COR-L47 (cell line): ENCODE measurements at regions not wholly inside any gene's neighbourhood (a gene's known extent, or its start where the extent isn't known, plus 50 kb on each side); places are given as distances from the start of the nearest gene placed in this dataset.
"Not testable (repeated sequence)": the region's sequence is repeated elsewhere in the genome, so short reads cannot be mapped to it uniquely, and the experiment has no call there.

Source experiments
- DNase-seq: peaks from one replicate; lab custom pipeline; 2025; lab: John Stamatoyannopoulos, UW

DNA sequence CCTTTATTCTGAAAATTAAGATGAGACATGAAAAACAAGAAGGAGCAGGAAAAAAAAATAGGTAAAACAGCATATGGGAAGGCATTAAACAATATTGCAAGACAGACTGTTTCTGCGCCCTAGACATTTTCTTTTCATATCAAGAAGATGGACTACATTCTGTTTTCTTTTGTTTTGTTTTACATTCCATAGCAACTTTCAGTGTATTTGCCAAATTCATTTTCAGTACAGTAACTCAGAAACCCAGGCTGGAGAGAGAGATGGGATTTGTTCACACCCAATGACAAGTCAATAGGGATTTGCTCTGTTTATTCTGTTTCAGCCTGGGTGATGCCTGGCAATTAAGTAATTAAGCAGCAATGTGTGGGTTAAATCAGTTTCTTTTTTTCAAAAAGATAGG is 892.8 kb upstream of the DIAPH2 start:
- no peak for DNase-seq

DNA sequence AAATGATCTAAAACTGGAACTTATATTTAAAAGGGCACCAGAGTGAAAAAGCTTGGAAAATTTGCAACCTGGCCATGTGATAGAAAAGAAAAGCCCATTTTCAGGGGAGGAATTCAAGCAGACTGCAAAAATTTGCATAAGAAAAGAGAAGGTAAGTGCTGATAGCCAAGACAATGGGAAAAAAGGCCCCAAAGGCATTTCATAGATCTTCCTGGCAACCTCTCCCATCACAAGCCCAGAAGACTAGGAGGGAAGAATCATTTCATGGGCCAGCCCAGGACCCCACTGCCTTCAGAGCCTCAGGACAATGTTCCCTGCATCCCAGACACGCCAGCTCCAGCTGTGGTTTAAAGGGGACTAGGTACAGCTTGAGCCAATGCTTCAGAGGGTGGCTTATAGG is 887.3 kb upstream of the DIAPH2 start:
- no peak for DNase-seq

DNA sequence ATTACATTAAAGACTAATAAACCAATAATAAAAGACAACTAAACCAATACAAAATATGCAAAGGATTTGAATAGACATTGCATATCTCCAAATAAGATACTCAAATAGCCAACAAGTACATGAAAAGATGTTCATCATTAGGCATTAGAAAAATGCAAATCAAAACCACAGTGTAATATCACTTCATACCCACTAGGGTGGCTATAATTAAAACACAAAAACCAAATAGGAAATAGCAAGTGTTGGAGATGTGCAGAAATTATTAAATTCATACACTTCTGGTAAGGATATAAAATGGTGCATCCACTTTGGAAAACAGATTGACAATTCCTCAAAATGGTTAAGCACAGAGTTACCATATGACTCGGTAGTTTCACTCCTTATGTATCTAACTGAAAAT is 860.8 kb upstream of the DIAPH2 start:
- no peak for DNase-seq

DNA sequence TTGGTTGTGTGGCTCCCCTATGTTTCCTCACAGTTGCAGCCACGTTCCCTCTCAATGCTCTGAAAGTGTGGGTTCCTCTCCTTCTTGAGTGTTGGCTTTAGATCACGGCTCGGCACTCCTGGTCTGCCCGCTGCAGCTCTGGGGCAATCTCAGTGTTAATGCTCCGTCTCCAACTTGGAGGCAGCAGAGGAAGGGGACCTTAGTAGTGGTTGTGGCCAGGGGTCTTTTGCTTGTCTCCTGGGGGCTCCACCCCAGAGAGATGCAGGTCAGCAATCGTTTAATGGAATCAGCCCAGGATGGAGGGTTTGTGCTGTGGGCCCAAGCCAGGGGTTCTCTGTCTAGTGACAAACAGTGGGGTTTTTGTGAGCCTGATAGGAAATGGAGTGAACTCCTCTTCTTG is 849.4 kb upstream of the DIAPH2 start:
- DNase-seq, result no peak

DNA sequence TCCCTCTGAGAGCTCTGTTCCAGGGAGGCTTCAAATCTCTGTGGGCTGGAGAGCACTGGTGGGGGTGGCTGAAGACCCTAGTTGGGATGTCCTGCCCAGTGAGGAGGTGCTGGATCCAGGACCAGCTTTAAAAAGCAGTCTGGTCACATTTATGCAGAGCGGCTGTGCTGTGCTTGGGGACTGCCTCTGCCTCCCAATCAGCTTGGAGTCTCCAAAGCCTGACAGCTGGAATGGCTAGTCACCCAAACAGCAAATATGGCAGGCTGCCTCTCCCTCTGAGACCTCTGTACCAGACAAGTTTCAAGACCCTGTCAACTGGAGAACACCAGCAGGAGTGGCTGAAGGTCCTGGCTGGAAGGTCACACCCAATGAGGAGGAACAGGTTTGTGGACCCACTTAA is 848.1 kb upstream of the DIAPH2 start:
- no peak for DNase-seq

DNA sequence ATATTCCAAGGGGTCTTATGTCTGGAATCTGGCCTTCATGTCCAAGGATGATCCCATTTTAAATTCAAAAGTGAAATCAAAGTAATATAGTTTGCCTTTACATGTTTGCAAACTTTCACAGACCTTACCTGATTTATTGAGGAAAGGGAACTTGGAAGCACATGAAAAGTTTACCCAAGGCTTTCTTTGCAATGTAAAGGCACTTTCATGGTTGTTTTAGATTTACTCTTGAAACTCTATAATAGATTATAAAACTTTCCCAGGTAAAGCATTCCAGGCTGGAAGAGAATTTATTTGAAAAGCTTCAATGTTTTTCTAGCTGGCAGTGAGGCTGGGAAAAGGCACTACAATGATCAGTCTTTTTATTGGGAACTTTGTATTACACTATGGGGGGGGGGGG is 842.8 kb upstream of the DIAPH2 start:
- DNase-seq, result no peak

DNA sequence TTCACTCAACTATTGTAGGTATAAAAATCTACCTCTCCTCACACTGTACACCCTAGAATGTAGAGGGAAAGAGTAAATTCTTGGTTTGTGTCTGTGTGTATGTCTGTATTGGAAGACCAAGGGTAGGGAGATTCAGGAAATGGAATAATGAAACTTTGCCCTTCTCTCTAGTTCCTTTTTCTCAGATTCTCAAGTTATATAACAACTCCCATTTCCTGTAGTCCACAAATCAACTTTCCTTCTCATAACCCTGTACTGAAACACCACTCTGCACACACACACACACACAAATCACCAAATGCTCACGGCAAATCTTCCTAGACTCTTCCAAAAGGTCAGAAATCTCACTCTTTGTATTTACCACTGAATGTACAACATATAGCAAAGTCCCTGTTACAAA is 824.5 kb upstream of the DIAPH2 start:
- DNase-seq, result no peak

DNA sequence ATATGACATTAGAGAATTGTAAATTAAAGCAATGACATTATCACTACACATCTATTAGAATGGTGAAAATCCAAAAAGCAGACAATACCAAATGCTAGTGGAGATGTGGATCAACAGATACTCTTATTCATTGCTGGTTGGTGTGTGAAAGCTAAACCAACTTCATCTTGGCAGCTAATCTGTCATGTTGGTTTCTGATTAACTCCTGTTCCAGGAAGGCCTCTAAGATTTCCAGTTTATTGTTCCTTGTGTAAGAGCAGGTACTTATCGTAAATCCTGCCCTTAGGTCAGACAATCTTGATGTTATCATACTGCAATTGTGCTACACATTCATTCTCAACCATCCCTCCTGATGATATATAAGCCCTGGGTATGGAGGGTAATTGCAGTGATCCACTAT is 809.0 kb upstream of the DIAPH2 start:
- DNase-seq, result no peak

DNA sequence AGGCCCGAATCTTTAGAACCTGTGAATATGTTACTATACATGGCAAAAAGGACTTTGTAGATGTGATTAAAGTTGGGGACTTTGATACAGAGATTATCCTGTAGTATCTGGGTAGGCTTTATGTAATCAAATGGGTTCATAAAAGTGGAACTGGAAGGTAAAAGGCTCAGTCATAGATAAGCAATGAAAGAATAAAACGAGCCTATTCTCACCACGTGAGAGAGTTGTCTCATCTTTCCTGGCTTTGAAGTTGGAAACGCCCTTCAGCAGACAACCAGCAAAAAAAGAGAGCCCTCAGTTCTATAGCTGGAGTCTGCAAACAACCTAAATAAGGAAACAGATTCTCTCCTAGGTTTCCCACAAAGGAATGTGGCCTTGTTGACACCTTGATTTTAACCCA is 805.8 kb upstream of the DIAPH2 start:
- DNase-seq, result no peak

DNA sequence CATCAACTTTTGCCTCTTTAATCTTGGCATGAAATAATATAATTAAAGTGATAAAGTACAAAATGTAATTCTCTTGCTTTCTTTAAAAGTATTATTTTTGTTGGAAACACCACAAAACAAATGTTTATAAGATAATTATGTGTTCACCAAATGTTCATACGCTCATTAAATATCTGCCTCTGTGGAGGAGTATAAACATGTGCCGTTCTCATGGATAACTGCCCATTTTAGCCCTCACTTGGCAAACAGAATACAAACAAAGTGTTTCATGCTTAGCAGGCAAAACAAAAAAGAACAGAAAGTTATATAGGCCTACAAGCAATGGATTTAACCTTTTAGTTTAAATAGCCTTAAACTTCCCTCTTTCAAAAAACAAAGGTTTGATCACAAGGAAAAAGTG is 800.5 kb upstream of the DIAPH2 start:
- no peak for DNase-seq

DNA sequence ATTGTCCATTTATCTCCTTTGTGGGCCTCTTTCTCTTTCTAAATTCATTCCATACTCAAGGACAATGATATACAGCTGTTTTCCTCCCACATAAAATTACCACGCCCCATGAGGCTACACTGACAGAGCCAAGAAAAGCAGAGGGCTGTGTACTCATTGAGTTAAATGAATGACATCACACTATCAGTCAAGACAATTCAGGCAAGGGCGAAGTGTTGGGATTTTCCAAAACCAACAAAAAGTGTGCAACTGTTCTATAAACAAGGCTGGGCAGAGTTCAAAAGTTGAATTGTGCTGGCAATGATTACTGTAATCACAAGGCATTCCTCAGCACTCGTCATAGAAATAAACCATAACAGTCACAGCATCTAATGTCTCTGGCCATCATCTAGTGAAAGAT is 799.6 kb upstream of the DIAPH2 start:
- no peak for DNase-seq

DNA sequence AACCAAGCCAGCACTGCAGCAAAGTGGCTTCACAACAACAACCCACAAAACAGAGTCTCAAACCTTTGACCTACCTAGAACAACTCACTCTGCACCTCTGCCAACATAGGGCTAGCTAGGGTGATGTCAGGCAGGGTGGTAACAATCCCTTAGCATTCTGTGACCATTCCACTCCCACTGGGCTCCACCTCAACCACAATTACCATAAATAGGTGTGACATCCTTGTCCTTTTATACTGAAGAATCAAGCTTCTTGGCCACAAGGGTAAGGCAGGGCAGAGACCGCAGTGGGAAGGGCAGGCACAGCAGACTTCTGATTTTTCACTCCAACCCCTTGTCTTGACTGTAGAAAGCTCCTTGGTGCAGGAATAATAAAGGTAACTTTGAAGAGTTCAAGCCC is 795.4 kb upstream of the DIAPH2 start:
- DNase-seq, result no peak

DNA sequence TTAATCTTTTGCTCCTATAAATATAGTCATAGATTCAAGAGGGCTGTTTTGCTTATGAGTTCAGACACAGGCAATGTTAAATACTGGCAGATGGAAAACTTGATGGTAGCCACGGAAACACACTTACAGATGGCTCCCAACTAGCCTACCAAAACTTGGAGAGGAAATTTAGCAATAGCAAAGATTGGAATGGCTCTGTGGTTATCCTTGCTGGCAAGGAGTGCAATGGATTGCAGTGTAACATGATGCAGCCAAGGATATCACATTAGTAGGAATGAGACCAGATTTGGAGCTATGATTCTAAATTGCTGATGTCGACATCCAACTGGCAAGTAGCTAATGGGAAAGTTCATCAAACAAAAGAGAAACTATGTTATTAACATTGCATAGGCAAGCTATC is 791.0 kb upstream of the DIAPH2 start:
- DNase-seq, result no peak

DNA sequence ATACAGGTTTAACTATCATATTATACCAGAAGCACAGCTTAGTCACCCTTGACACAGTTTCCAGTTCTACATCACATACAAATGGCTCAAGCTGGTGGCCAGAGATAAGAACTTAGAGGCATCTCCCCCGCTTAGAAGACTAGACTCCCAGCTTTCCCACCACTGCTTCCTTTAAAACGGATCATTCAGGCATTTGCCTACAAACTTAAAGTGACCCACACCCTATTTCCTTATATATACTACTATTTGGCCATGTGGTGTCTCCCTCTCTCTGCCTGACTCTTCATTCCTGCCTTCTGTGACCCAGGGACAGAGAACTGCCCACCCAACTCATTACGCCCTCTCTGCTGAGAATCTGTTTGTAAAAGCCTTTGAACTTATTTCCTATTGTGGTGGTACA is 781.2 kb upstream of the DIAPH2 start:
- no peak for DNase-seq

DNA sequence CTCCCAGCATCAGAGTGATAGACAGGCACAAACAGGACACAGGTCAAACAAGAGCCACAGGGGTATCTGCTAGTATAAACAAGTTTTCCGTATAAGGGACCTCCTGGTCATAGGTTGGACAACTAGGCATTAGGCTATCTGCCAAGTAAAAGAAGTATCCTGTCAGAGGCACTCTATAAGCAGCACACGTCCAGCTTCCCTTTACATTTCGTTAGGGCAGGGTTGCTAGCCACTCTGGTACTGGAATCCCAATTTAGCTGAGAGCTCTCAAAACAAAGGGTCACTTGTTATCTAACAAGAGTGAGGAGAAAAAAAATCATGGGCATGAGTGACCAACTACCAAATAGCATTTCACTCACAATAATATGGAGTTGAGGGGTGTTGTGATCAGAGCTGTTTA is 780.7 kb upstream of the DIAPH2 start:
- DNase-seq, result no peak

DNA sequence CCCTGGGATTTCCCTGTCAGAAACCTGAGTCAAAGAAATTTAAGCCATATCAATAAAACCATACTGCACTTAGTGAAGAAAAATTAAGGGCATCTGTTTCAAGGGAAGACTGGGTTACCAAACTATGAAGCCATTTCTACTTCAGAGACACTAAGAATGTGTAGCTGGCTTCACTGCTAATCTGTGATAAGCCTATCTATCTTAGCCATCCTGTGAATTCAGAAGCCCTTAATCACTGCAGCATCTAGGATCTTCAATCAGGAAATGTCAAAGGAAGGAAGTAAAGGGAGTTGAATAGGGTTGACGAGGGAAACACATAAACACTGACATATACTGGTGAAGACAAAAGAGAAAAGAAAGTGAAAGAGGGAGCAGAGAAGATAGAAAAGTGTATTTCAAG is 777.6 kb upstream of the DIAPH2 start:
- no peak for DNase-seq

DNA sequence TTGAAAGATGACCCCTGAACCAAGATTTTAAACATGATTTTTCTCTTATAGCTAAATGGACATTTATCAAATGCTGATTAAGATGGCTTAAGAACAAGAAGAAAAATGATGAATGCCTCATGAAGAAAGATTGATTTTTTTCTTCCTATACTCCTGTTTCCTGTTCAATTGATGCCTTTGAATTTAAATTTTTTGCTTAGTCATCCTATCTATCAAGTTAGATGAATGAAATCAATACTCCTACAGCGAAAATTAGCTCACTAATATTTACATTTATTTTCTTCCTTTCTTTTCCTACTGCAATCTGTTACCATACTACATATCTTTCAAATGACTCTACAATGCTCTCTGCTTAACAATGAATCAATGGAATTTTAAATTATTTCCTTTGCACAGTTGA is 773.6 kb upstream of the DIAPH2 start:
- no peak for DNase-seq

DNA sequence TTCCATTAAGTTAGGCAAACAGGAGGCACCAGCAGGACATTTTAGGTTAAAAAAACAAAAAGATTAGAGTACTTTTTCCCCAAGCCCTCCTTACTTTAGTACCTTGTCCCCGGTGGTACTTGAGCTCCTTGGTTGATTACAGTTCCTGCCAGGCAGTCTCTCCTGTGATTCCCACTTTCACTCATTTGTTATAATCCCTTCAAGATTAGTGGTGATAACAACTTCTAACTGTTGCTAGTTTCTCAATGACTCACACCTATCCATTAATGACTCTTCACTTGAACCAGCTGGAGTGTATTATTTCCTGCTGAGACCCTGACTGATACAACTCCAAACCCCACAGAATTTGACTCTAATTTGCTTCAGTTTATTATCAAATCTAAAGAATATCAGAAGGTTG is 765.0 kb upstream of the DIAPH2 start:
- DNase-seq, result no peak

DNA sequence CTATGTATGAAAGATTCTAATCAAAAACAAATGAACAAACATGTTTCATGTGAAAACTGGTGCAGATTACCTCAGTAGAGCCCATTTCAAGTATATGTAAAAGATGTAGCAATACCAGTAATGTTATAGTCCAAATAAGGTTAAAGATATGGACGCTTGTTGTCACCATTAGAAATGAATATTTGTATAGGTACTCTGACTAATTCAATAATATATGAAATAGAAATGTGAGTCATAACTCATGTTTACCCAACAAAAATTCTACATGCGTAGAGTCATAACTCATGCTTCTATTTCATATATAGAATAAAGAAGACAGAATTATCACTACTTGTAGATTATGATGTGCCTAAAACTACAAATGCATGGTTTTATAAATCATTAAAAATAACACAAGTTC is 739.1 kb upstream of the DIAPH2 start:
- no peak for DNase-seq

DNA sequence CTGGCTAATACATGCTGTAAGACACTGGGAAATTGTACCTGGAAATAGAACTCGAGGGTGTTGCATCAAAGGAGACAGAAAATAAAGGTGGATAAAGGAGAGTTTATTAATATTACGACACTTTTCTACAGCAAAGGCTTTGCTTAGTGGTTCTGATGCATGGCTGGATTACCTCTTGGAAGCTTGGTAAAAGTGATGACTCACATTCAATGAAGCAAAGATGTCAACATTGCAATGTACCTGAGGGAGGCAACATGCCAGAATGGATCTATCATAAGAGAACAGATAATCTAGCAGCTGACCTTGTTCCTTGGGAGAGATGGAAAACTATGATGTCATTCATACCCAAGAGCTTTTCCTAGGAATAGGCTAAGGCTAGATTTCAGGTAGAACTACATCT is 735.1 kb upstream of the DIAPH2 start:
- DNase-seq, result no peak

DNA sequence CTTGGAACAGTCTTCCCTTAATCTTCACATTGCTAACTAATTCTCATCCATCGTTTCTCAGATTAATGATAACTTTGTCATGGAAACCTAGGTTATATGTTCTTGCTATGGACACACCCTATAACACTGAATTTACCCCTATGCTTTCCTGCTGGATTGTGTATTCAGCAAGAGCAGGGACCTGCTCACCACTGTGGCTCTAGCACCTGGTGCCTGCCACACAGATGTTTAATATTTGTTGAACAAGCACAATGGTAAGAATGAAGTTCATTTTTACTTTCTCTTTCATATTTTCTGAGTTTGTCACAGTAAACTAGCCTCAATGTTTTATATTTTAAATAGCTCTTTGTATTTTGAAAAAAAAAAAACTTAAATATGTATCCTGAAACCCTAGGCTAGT is 734.0 kb upstream of the DIAPH2 start:
- DNase-seq, result no peak

DNA sequence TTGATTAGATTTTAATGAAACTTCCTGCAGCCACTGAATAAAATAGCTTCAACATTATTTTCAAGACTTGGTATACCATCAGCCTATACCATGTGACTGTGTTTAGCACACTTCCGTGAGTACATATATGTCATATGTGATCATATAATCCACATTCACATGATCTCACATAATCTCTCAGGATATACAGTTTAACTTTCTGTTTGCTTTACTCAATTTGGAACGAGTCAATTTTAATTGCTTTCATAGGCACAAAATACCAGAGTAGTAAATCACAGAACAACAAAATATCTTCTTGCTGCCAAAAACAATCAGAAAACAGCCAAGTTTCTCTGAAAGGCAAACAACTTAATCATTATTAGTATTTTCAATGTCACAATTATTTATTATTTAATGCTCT is 731.1 kb upstream of the DIAPH2 start:
- DNase-seq, result no peak

DNA sequence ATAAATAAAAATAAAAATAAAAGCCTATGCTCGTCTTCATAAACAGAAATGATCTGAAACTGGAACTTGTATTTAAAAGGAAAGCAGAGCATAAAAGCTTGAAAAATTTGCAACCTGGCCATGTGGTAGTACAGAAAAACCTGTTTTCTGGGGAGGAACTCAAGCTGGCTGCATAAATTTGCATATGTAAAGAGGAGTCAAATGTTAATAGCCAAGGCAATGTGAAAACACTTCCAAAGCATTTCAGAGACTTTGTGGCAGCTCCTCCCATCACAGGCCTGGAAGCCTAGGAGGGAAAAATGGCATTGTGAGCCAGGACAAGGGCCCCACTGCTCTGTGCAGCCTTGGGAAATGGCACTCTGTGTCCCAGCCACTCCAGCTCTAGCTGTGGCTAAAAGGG is 727.9 kb upstream of the DIAPH2 start:
- DNase-seq, result no peak

DNA sequence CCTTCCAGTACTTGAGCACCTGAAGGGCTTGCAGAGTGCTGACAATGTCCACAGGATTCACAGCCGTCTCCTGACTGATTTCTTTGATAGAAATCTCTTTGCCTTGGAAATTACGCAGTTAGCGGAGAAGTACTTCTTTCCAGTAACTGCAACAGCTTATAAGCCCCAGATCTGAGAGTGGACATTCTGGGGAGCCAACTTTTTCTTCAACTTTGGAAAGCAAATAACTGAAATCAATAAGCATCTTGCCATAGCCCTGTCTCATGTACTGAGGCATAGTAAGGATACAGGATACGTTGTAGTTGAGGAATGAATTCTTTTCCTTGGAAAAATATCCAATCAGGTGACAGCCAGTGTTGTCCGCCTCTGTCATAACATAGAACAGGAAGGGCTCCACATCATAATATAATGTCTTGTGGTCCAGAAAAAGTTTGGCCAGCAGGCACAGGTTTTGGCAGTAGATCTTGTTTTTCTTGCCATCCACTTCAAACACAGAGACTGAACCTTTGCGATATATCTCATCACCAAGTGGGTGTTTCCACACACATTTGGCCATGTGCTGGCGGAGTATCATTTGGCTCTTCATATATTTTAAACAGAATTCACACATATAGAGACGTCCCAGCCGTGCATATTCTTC is 711.1 kb upstream of the DIAPH2 start:
- DNase-seq, result not testable (repeated sequence)

DNA sequence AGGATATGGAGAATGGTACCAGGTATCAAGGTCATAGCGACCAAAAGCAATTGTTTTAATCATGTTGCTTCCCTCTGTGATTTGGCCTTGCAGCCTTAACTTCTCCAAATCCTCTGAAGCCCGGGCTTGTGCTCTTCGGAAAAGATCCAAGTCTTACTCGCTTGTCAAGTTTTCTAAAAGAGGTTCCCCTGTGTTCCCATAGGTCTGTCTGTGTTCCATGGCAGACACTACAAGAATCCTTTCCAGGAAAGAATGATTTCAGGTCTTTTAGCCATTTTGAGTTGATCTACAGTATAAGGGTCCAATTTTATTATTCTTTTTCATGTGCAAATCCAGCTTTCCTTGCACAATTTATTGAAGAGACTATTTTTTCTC is 710.6 kb upstream of the DIAPH2 start:
- DNase-seq, result no peak
